Parathyroid adenoma (tissue), 2 donors: ENCODE measurements at regions not wholly inside any gene's neighbourhood (a gene's known extent, or its start where the extent isn't known, plus 50 kb on each side); places are given as distances from the start of the nearest gene placed in this dataset.

Experiments used
- H2AFZ ChIP-seq: fragments of 300-600 bp; sonication (generic); one replicate; pipeline ENCODE4 v1.7.0; 2017; ENCODE audit warnings: antibody characterized with exemption, mild to moderate bottlenecking
- H3K27ac ChIP-seq: fragments of 300-600 bp; sonication (generic); one replicate; pipeline ENCODE4 v1.7.0; 2017
- H3K27me3 ChIP-seq: fragments of 300-600 bp; sonication (generic); one replicate; pipeline ENCODE4 v1.7.0; 2017; ENCODE audit warnings: low read length; ENCODE audit not compliant: control insufficient read depth, insufficient read depth
- H3K36me3 ChIP-seq: fragments of 300-600 bp; sonication (generic); one replicate; pipeline ENCODE4 v1.7.0; 2017; ENCODE audit warnings: low read length; ENCODE audit not compliant: control insufficient read depth, insufficient read depth
- H3K4me1 ChIP-seq: fragments of 300-600 bp; sonication (generic); one replicate; pipeline ENCODE4 v1.7.0; 2017; ENCODE audit warnings: control low read depth
- H3K4me2 ChIP-seq: fragments of 300-600 bp; sonication (generic); one replicate; pipeline ENCODE4 v1.7.0; 2017; ENCODE audit warnings: low read length
- H3K4me3 ChIP-seq: fragments of 300-600 bp; sonication (generic); one replicate; pipeline ENCODE4 v1.7.0; 2017; ENCODE audit warnings: low read depth, low read length
- H3K79me2 ChIP-seq: fragments of 300-600 bp; sonication (generic); one replicate; pipeline ENCODE4 v1.7.0; 2017; ENCODE audit warnings: control low read depth
- H3K9ac ChIP-seq: fragments of 300-600 bp; sonication (generic); one replicate; pipeline ENCODE4 v1.7.0; 2017; ENCODE audit warnings: mild to moderate bottlenecking
- H3K9me3 ChIP-seq: fragments of 300-600 bp; sonication (generic); one replicate; pipeline ENCODE4 v1.7.0; 2017; ENCODE audit warnings: low read length; ENCODE audit not compliant: control insufficient read depth
- TF ChIP-seq, protein P1 (sequence below): fragments of 300-600 bp; sonication (generic); IDR thresholded peaks from one replicate; pipeline ENCODE4 v1.7.0; 2017; ENCODE audit warnings: antibody characterized with exemption, mild to moderate bottlenecking
- donor health status: primary hyperparathyroidism.

GRCh38 chrX:39726771-39727170 is 371.0 kb downstream of the BCOR start:
- no peaks in the 10 kb centered on the region for H3K79me2 ChIP-seq
- H3K27ac ChIP-seq, result no peak overlapping the region
- no peak overlapping the region for H2AFZ ChIP-seq
- TF ChIP-seq, protein P1, sequence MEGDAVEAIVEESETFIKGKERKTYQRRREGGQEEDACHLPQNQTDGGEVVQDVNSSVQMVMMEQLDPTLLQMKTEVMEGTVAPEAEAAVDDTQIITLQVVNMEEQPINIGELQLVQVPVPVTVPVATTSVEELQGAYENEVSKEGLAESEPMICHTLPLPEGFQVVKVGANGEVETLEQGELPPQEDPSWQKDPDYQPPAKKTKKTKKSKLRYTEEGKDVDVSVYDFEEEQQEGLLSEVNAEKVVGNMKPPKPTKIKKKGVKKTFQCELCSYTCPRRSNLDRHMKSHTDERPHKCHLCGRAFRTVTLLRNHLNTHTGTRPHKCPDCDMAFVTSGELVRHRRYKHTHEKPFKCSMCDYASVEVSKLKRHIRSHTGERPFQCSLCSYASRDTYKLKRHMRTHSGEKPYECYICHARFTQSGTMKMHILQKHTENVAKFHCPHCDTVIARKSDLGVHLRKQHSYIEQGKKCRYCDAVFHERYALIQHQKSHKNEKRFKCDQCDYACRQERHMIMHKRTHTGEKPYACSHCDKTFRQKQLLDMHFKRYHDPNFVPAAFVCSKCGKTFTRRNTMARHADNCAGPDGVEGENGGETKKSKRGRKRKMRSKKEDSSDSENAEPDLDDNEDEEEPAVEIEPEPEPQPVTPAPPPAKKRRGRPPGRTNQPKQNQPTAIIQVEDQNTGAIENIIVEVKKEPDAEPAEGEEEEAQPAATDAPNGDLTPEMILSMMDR, result no peak
- H3K4me2 ChIP-seq, result no peak overlapping the region
- H3K4me1 ChIP-seq, result no peaks in the 10 kb centered on the region
- H3K27me3 ChIP-seq, result no peaks in the 10 kb centered on the region
- H3K9ac ChIP-seq, result no peak overlapping the region
- no peak overlapping the region for H3K4me3 ChIP-seq
- H3K9me3 ChIP-seq, result no peaks in the 10 kb centered on the region
- no peaks in the 10 kb centered on the region for H3K36me3 ChIP-seq

DNA sequence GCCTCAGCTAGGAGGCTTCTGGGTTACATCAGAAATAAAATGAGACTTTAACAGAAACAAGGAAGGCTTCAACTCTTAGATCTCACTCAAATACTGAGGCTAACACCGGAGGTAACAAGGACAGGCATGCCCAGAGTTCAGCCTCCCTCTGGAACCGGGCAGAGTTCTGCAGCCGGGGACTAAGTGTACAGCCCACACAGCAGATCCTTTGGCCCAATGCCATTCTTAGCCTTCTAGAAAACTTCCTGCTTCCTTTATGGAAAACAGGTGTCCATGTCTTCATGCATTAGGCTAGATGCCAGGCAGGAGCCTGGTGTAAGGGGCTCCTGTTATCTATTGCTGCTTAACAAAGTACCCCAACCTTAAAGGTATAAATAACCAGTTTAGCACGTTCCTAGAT is 369.7 kb downstream of the BCOR start:
- Histone ChIP-seq H3K4me3 (no peak overlapping the region), H3K27me3 (no peaks in the 10 kb centered on the region), H3K9ac (no peak overlapping the region), H3K4me2 (no peak overlapping the region), H3K4me1 (no peaks in the 10 kb centered on the region), H3K79me2 (no peaks in the 10 kb centered on the region), H3K36me3 (no peaks in the 10 kb centered on the region), H3K9me3 (no peaks in the 10 kb centered on the region), H3K27ac (no peak overlapping the region), H2AFZ (no peak overlapping the region)
- TF ChIP-seq, protein P1, result no peak

DNA sequence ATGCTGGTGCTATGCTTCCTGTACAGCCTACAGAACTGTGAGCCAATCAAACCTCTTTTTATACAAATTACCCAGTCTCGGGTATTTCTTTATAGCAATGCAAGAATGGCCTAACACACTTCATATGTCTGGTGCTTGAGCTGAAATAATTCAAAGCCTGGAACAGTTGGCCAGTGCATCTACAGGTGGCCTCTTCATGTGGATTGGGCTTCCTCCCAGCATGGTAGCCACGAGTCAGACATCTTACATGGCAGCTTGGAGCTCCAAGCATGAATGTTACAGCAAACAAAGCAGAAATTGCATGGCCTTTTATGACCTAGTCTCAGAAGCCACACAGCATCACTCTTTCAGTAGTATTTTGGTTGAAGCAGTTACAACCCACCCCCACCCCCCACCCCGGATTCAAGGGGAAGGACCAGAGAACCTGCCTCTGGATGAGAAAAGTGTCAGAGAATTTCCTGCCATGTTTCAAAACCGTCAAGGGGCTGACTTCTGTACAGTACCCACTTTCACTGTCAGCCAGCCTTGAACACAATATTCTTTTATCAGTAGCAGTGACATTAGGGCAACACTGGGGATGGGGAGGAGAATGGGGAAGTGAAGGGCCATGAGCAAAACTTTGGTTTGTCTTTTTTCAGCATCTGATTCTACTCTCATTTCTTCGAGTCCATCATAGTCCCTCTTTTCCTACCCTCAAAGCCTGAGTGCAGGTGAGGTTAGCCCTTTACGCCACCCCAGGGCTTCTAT is 368.7 kb downstream of the BCOR start:
- no peak overlapping the region for H2AFZ ChIP-seq
- no peaks in the 10 kb centered on the region for H3K27me3 ChIP-seq
- H3K4me2 ChIP-seq, result no peak overlapping the region

GRCh38 chrX:39729981-39730661 is 367.6 kb downstream of the BCOR start:
- Histone ChIP-seq H3K36me3 (no peaks in the 10 kb centered on the region), H3K4me2 (no peak overlapping the region), H3K9ac (no peak overlapping the region), H2AFZ (no peak overlapping the region), H3K4me3 (no peak overlapping the region), H3K9me3 (no peaks in the 10 kb centered on the region), H3K79me2 (no peaks in the 10 kb centered on the region), H3K27me3 (no peaks in the 10 kb centered on the region), H3K4me1 (no peaks in the 10 kb centered on the region), H3K27ac (no peak overlapping the region)
- TF ChIP-seq, protein P1, result no peak

More for the DNA sequence above, 368.7 kb downstream of the BCOR start:
- TF ChIP-seq, protein P1, result no peak
- H3K9me3 ChIP-seq, result no peaks in the 10 kb centered on the region
- no peaks in the 10 kb centered on the region for H3K36me3 ChIP-seq
- no peak overlapping the region for H3K9ac ChIP-seq
- H3K4me1 ChIP-seq, result no peaks in the 10 kb centered on the region
- no peak overlapping the region for H3K27ac ChIP-seq
- no peak overlapping the region for H3K4me3 ChIP-seq
- no peaks in the 10 kb centered on the region for H3K79me2 ChIP-seq
